ENCODE measurements at regions not wholly inside any gene's neighbourhood (a gene's known extent, or its start where the extent isn't known, plus 50 kb on each side); places are given as distances from the start of the nearest gene placed in this dataset.

DNA sequence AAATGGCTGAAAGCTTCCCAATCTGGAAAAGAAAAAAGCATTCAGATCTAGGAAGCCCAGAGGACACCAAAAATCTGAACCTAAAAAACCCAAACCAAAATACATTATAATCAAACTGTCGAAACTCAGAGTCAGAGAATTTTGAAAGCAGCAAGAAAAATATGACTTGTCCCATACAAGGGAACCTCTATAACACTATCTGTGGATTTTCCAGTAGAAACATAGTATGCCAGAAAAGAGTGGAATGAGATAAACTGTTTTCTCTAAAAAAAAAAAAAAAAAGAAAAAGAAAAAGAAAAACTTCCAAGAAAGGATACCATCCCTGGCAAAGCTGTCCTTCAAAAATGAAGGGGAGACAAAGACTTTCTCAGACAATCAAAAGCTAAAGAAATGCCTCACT is 179.0 kb downstream of the POM121L12 start:
- TF ChIP-seq EP300 (IDR thresholded peaks at IDR 0.05) = no peak
- TF ChIP-seq POLR2A (IDR thresholded peaks at IDR 0.05) = no peak
- TF ChIP-seq, protein P1, sequence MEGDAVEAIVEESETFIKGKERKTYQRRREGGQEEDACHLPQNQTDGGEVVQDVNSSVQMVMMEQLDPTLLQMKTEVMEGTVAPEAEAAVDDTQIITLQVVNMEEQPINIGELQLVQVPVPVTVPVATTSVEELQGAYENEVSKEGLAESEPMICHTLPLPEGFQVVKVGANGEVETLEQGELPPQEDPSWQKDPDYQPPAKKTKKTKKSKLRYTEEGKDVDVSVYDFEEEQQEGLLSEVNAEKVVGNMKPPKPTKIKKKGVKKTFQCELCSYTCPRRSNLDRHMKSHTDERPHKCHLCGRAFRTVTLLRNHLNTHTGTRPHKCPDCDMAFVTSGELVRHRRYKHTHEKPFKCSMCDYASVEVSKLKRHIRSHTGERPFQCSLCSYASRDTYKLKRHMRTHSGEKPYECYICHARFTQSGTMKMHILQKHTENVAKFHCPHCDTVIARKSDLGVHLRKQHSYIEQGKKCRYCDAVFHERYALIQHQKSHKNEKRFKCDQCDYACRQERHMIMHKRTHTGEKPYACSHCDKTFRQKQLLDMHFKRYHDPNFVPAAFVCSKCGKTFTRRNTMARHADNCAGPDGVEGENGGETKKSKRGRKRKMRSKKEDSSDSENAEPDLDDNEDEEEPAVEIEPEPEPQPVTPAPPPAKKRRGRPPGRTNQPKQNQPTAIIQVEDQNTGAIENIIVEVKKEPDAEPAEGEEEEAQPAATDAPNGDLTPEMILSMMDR (IDR thresholded peaks at IDR 0.05) = no peak
- TF ChIP-seq POLR2AphosphoS5 (IDR thresholded peaks at IDR 0.05) = no peak
